Upper lobe of left lung (tissue), 6 donors: ENCODE measurements at regions not wholly inside any gene's neighbourhood (a gene's known extent, or its start where the extent isn't known, plus 50 kb on each side); places are given as distances from the start of the nearest gene placed in this dataset.
"Not testable (repeated sequence)": the region's sequence is repeated elsewhere in the genome, so short reads cannot be mapped to it uniquely, and the experiment has no call there.

Source experiments
- ATAC-seq, 2 donors: fragments of 200-7000 bp; cut with Tn5 transposase; one replicate each; pipeline ENCODE4 v1.9.1; 2022; ENCODE audit warnings: mild to moderate bottlenecking in 2 of 2, moderate library complexity in 2 of 2; ENCODE audit not compliant: low FRiP score in 2 of 2
- DNase-seq, 2 donors: peaks; one replicate each; pipeline ENCODE4 v3.0.0-alpha.2; 2019 to 2020
- H3K27ac ChIP-seq, 4 donors: fragments of 200-600 bp; sonication (generic); one replicate each; pipeline ENCODE4 v1.5.1; 2016 to 2019
- H3K27me3 ChIP-seq, 4 donors: fragments of 200-600 bp; sonication (generic); one replicate each; pipeline ENCODE4 v1.5.1; 2017 to 2019
- H3K36me3 ChIP-seq, 4 donors: fragments of 200-600 bp; sonication (generic); one replicate each; pipeline ENCODE4 v1.5.1; 2016 to 2019
- H3K4me1 ChIP-seq, 4 donors: fragments of 200-600 bp; sonication (generic); one replicate each; pipeline ENCODE4 v1.5.1; 2018 to 2019
- H3K4me3 ChIP-seq, 4 donors: fragments of 200-600 bp; sonication (generic); one replicate each; pipeline ENCODE4 v1.5.1; 2017 to 2019; ENCODE audit warnings: mild to moderate bottlenecking in 2 of 4, moderate library complexity in 1 of 4
- H3K9me3 ChIP-seq, 4 donors: fragments of 200-600 bp; sonication (generic); one replicate each; pipeline ENCODE4 v1.5.1; 2018 to 2019
- EP300 ChIP-seq, 4 donors: sonication (generic); formaldehyde crosslinking; IDR thresholded peaks; one replicate each; pipeline ENCODE4 v1.5.1; 2017; ENCODE audit warnings: antibody characterized with exemption in 4 of 4, control low read depth in 2 of 4
- POLR2A ChIP-seq, 4 donors: fragments of 450-650 bp; IDR thresholded peaks; one replicate each; pipeline ENCODE4 v1.5.1; 2016 to 2017; ENCODE audit warnings: antibody characterized with exemption in 4 of 4, mild to moderate bottlenecking in 2 of 4
- POLR2AphosphoS5 ChIP-seq, 2 donors: sonication (generic); formaldehyde crosslinking; IDR thresholded peaks; one replicate each; pipeline ENCODE4 v1.5.1; 2017; ENCODE audit warnings: antibody characterized with exemption in 2 of 2
- WGBS, 2 donors: methylation state at CpG; one replicate each; pipeline ENCODE4 v1.1.5; 2017 to 2018; 5-methylcytosine and 5-hydroxymethylcytosine counted together
- TF ChIP-seq, protein P1 (sequence below), 6 experiments: fragments of 450-650 bp in 4 of 6; fragments of 200-600 bp in 2 of 6; sonication (generic) in 2 of 6; IDR thresholded peaks; one replicate each; pipeline ENCODE4 v1.5.1; 2016 to 2019; ENCODE audit warnings: antibody characterized with exemption in 6 of 6
- donor health status: DM: no; HTN: no; CAD: no; lungs with moderate emphysema.
- donor health status: DM: no; HTN: yes; CAD: no; lungs with severe emphysema.

DNA sequence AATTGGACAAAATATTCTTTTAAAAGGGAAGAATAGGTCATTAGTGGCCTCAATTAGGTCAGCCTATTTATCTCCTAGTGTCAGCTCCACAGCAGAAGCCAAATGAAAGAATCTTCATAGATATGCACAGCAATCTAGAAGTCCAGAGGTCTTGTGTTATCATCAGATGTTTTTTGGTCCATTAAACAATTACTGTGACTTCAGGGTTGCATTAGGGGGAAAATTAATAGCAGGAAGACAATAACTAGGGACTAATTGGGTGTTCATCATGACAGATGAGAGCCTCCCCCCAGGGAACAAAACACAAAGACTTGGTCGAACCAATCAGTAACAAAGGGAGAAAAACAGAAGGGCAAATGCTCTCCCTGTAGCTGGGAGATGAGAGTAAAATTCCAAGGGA is 264.7 kb downstream of the PTH2R start:
- Histone ChIP-seq H3K36me3 (no peaks in the 10 kb centered on the region), H3K4me3 (no peak overlapping the region), H3K27ac (no peak overlapping the region), H3K27me3 (no peaks in the 10 kb centered on the region), H3K9me3 (no peaks in the 10 kb centered on the region), H3K4me1 (no peaks in the 10 kb centered on the region)
- TF ChIP-seq, protein P1, sequence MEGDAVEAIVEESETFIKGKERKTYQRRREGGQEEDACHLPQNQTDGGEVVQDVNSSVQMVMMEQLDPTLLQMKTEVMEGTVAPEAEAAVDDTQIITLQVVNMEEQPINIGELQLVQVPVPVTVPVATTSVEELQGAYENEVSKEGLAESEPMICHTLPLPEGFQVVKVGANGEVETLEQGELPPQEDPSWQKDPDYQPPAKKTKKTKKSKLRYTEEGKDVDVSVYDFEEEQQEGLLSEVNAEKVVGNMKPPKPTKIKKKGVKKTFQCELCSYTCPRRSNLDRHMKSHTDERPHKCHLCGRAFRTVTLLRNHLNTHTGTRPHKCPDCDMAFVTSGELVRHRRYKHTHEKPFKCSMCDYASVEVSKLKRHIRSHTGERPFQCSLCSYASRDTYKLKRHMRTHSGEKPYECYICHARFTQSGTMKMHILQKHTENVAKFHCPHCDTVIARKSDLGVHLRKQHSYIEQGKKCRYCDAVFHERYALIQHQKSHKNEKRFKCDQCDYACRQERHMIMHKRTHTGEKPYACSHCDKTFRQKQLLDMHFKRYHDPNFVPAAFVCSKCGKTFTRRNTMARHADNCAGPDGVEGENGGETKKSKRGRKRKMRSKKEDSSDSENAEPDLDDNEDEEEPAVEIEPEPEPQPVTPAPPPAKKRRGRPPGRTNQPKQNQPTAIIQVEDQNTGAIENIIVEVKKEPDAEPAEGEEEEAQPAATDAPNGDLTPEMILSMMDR (IDR thresholded peaks at IDR 0.05): no peak
- TF ChIP-seq POLR2AphosphoS5 (IDR thresholded peaks at IDR 0.05) (no peak), POLR2A (IDR thresholded peaks at IDR 0.05) (no peak), EP300 (IDR thresholded peaks at IDR 0.05) (no peak)
- ATAC-seq: no peak
- WGBS, 2 donors: 0 to 20% methylated on average over 1 of the region's 1 CpG
- no peak for DNase-seq

DNA sequence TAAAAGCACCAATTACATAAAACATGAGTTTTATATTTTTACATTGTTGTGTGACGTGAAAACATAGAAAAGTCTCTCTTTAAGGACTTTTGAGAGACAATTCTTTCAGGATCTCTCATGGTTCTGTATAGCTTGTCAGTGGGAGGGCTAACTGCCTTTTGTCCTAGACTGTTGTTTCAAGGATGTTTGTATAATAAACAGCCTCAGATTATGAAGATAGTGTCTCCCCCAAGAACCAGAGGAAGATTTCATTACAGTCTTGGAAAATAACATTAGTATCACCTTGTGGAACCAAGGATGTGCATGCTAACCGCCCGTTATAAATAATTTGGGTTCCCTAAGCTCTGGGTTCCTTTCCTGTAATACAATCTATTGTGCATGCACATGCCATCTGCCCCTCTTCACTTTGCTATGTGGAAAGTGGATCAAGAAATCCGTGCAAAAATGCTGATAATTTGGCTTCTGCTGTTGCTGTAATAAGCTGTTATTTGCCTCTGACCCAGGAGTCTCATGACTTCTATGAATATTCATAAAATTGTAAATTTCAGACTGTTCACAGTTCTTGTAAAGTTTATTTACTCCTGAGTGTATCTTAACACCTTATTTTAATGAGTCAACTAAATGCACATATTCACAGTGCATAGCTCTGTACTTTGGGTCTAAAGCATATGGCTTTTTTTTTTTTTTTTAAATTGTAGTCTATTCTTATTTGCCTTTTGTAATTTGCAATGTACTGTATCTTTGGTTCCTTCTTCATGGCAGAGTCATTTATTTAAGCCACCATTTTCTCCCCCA is 265.5 kb downstream of the PTH2R start:
- DNase-seq (no peak), ATAC-seq (no peak)
- Histone ChIP-seq H3K4me3 (no peak overlapping the region), H3K4me1 (no peaks in the 10 kb centered on the region), H3K36me3 (no peaks in the 10 kb centered on the region), H3K9me3 (no peaks in the 10 kb centered on the region), H3K27me3 (no peaks in the 10 kb centered on the region), H3K27ac (no peak overlapping the region)
- TF ChIP-seq POLR2AphosphoS5 (IDR thresholded peaks at IDR 0.05) (no peak), POLR2A (IDR thresholded peaks at IDR 0.05) (no peak), EP300 (IDR thresholded peaks at IDR 0.05) (no peak)
- TF ChIP-seq, protein P1 (IDR thresholded peaks at IDR 0.05): no peak
- WGBS, 2 donors: 67 to 71% methylated on average over 4 of the region's 4 CpGs

DNA sequence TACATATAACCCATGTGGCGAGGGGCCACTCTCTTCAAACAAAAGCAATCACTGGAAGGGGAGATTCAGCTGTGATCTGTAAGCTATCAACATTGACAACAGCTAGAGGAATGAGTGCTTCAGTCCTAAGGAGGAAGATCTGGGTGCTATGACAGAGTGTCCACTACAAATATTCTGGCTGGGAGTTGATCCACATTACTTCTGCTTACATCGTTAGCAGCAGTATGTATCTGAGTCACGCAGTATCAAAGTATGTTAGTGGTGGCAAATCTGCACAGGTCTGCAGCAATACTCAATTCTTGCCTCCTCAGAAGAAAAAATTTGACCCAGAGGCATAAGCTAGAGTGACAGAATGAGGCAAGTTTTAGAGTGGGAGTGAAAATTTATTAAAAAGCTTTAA is 267.0 kb downstream of the PTH2R start:
- H3K27ac ChIP-seq: no peak overlapping the region
- H3K36me3 ChIP-seq: no peaks in the 10 kb centered on the region
- H3K27me3 ChIP-seq: no peaks in the 10 kb centered on the region
- no peak overlapping the region for H3K4me3 ChIP-seq
- ATAC-seq (peak in 1 of 2 donors; percentile 14), DNase-seq (no peak)
- TF ChIP-seq EP300 (IDR thresholded peaks at IDR 0.05) (no peak), POLR2A (IDR thresholded peaks at IDR 0.05) (no peak), POLR2AphosphoS5 (IDR thresholded peaks at IDR 0.05) (no peak)
- TF ChIP-seq, protein P1 (IDR thresholded peaks at IDR 0.05): no peak
- H3K9me3 ChIP-seq: no peaks in the 10 kb centered on the region
- 85 to 95% methylated on average over 3 of the region's 3 CpGs for WGBS, 2 donors
- H3K4me1 ChIP-seq: no peaks in the 10 kb centered on the region

DNA sequence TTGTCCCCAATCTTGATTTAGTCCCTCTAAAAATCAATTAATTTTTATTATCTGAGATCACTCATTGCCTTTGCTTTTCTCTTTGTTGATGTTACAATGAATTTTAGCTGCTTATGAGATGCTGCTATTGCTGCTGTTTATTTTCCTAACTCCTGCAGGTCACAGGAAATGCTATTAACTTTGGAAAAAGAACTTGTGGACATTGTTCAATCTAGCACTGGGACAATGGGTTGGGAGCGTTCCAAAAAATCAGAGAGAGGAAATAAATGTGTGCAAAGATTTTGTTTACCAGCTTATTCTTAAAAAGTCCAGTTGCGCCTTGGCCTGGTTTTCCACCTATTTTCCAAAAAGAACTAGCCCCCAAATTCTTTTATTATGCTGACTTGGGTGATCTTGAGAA is 268.3 kb downstream of the PTH2R start:
- H3K4me3 ChIP-seq: no peak overlapping the region
- no peak for DNase-seq
- no peak for TF ChIP-seq EP300 (IDR thresholded peaks at IDR 0.05)
- TF ChIP-seq POLR2AphosphoS5 (IDR thresholded peaks at IDR 0.05): no peak
- TF ChIP-seq, protein P1 (IDR thresholded peaks at IDR 0.05): no peak
- no peak for TF ChIP-seq POLR2A (IDR thresholded peaks at IDR 0.05)

DNA sequence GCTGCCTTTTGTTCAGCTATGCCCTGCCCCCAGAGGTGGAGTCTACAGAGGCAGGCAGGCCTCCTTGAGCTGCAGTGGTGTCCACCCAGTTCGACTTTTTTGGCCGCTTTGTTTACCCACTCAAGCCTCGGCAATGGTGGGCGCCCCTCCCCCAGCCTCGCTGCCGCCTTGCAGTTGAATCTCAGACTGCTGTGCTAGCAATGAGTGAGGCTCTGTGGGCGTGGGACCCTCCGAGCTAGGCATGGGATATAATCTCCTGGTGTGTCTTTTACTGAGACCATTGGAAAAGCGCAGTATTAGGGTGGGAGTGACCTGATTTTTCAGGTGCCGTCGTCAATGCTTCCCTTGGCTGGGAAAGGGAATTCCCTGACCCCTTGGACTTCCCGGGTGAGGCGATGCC is 279.3 kb downstream of the PTH2R start:
- H3K4me1 ChIP-seq, H3K27ac ChIP-seq, H3K4me3 ChIP-seq, H3K9me3 ChIP-seq, H3K36me3 ChIP-seq, H3K27me3 ChIP-seq, ATAC-seq: not testable (repeated sequence)
- DNase-seq: peak in 1 of 2 donors; percentile 56
- WGBS, 2 donors: 91 to 100% methylated on average over 7 to 13 of the region's 13 CpGs

More for the DNA sequence above, 268.3 kb downstream of the PTH2R start:
- Histone ChIP-seq H3K9me3 (no peaks in the 10 kb centered on the region), H3K27me3 (no peaks in the 10 kb centered on the region), H3K36me3 (no peaks in the 10 kb centered on the region), H3K4me1 (no peaks in the 10 kb centered on the region), H3K27ac (no peak overlapping the region)
- 51 to 58% methylated on average over 2 of the region's 2 CpGs for WGBS, 2 donors
- no peak for ATAC-seq
